Neural crest cell (in vitro differentiated cells): ENCODE measurements at regions not wholly inside any gene's neighbourhood (a gene's known extent, or its start where the extent isn't known, plus 50 kb on each side); places are given as distances from the start of the nearest gene placed in this dataset.

ENCODE experiments used
- DNase-seq: peaks from one replicate; pipeline ENCODE4 v3.0.0; 2021; ENCODE audit warnings: low read depth, mixed read lengths, low spot score
- H3K27ac Mint-ChIP-seq: one replicate; pipeline ENCODE4 v1.8.0; 2021; ENCODE audit warnings: mild to moderate bottlenecking, mixed read lengths; ENCODE audit not compliant: unreplicated experiment
- H3K27me3 Mint-ChIP-seq: 2 replicates; pipeline ENCODE4 v1.8.0; 2021; ENCODE audit warnings: low read depth, mild to moderate bottlenecking, mixed read lengths
- H3K36me3 Mint-ChIP-seq: 2 replicates; pipeline ENCODE4 v1.8.0; 2021; ENCODE audit warnings: low read depth, mild to moderate bottlenecking, mixed read lengths
- H3K4me1 Mint-ChIP-seq: 2 replicates; pipeline ENCODE4 v1.8.0; 2021; ENCODE audit warnings: mixed read lengths
- H3K4me3 Mint-ChIP-seq: one replicate; pipeline ENCODE4 v1.8.0; 2021; ENCODE audit warnings: mild to moderate bottlenecking, mixed read lengths
- H3K9me3 Mint-ChIP-seq: 2 replicates; pipeline ENCODE4 v1.8.0; 2021; ENCODE audit warnings: mixed read lengths
- CTCF ChIP-seq: fragments of 200-600 bp; sonication (generic); conservative IDR thresholded peaks from 2 replicates; pipeline ENCODE4 v1.5.0; 2021; ENCODE audit warnings: antibody characterized with exemption, mild to moderate bottlenecking

- Mint-ChIP-seq H3K4me3 (no peak overlapping the region), H3K27me3 (peaks cover 80% of the 10 kb centered on the region)
Observed at GRCh38 chr17:34709158-34709754, 129.9 kb downstream of the TMEM132E start.

GRCh38 chr17:34706029-34706428 lies 126.6 kb downstream of the TMEM132E start:
- TF ChIP-seq CTCF, result no peak
- Mint-ChIP-seq H3K27ac (no peak overlapping the region), H3K36me3 (no peaks in the 10 kb centered on the region), H3K4me1 (no peaks in the 10 kb centered on the region), H3K27me3 (peaks cover 83% of the 10 kb centered on the region), H3K9me3 (no peaks in the 10 kb centered on the region), H3K4me3 (no peak overlapping the region)
- peak; percentile 53 for DNase-seq

More at GRCh38 chr17:34709158-34709754, 129.9 kb downstream of the TMEM132E start:
- Mint-ChIP-seq H3K9me3 (no peaks in the 10 kb centered on the region), H3K4me1 (no peaks in the 10 kb centered on the region), H3K36me3 (no peaks in the 10 kb centered on the region), H3K27ac (no peak overlapping the region)
- no peak for DNase-seq
- no peak for TF ChIP-seq CTCF

GRCh38 chr17:34703533-34703932 lies 124.2 kb downstream of the TMEM132E start:
- H3K27ac Mint-ChIP-seq, result no peak overlapping the region
- no peaks in the 10 kb centered on the region for H3K4me1 Mint-ChIP-seq
- no peaks in the 10 kb centered on the region for H3K36me3 Mint-ChIP-seq
- no peaks in the 10 kb centered on the region for H3K9me3 Mint-ChIP-seq
- TF ChIP-seq CTCF, result no peak
- peaks cover 82% of the 10 kb centered on the region for H3K27me3 Mint-ChIP-seq
- H3K4me3 Mint-ChIP-seq, result no peak overlapping the region
- peak; percentile 69 for DNase-seq

- H3K27ac Mint-ChIP-seq, result no peak overlapping the region
- no peaks in the 10 kb centered on the region for H3K36me3 Mint-ChIP-seq
- H3K4me3 Mint-ChIP-seq, result no peak overlapping the region
- no peaks in the 10 kb centered on the region for H3K4me1 Mint-ChIP-seq
- H3K27me3 Mint-ChIP-seq, result peaks cover 91% of the 10 kb centered on the region
- DNase-seq, result no peak
- TF ChIP-seq CTCF, result no peak
- no peaks in the 10 kb centered on the region for H3K9me3 Mint-ChIP-seq
Observed at GRCh38 chr17:34699181-34699580, 119.8 kb downstream of the TMEM132E start.

- H3K27me3 Mint-ChIP-seq, result peaks cover 89% of the 10 kb centered on the region
Observed at GRCh38 chr17:34692920-34693319, 113.5 kb downstream of the TMEM132E start.

More at GRCh38 chr17:34692920-34693319, 113.5 kb downstream of the TMEM132E start:
- no peak for DNase-seq
- TF ChIP-seq CTCF, result no peak
- H3K27ac Mint-ChIP-seq, result no peak overlapping the region
- no peak overlapping the region for H3K4me3 Mint-ChIP-seq
- no peaks in the 10 kb centered on the region for H3K36me3 Mint-ChIP-seq
- H3K9me3 Mint-ChIP-seq, result peaks cover 6% of the 10 kb centered on the region
- no peaks in the 10 kb centered on the region for H3K4me1 Mint-ChIP-seq
